Motor neuron (in vitro differentiated cells): ENCODE measurements at regions not wholly inside any gene's neighbourhood (a gene's known extent, or its start where the extent isn't known, plus 50 kb on each side); places are given as distances from the start of the nearest gene placed in this dataset.
"Not testable (repeated sequence)": the region's sequence is repeated elsewhere in the genome, so short reads cannot be mapped to it uniquely, and the experiment has no call there.

ENCODE experiments used
- ATAC-seq, 8 experiments: fragments of 200-7000 bp; cut with Tn5 transposase; replicated peaks in 6 of 8; 2 replicates each; pipeline ENCODE4 v1.8.0; 2021; ENCODE audit warnings: mild to moderate bottlenecking in 8 of 8, moderate library complexity in 8 of 8
- H3K27ac ChIP-seq, 2 donors: fragments of 250-450 bp; sonication (Bioruptor Pico); 2 replicates each; pipeline ENCODE4 v1.9.0; 2021; ENCODE audit warnings: antibody characterized with exemption in 2 of 2, mild to moderate bottlenecking in 2 of 2, moderate library complexity in 1 of 2
- H3K4me1 ChIP-seq, 2 donors: fragments of 250-450 bp; sonication (Bioruptor Pico); replicated peaks in 1 of 2; 2 replicates each; pipeline ENCODE4 v1.6.1; 2021; ENCODE audit warnings: antibody characterized with exemption in 2 of 2, mild to moderate bottlenecking in 2 of 2, moderate library complexity in 1 of 2
- H3K4me3 ChIP-seq, 5 donors: fragments of 250-450 bp; sonication (Bioruptor Pico); 2 replicates each; pipeline ENCODE4 v1.9.0; 2021; ENCODE audit warnings: antibody characterized with exemption in 5 of 5, mild to moderate bottlenecking in 5 of 5, moderate library complexity in 4 of 5
- WGBS, 10 experiments: fragments of 450-650 bp; shearing (Covaris generic); methylation state at CpG; one replicate each; pipeline ENCODE4 v1.0.0; 2022; 5-methylcytosine and 5-hydroxymethylcytosine counted together
- in situ Hi-C, 9 experiments: fragments of 400-800 bp; cut with MboI; loops; one replicate each; pipeline ENCODE4 v1.15.0; 2021; ENCODE audit warnings: low sequenced_read_pairs in 9 of 9, low pct_unique_long_range_greater_than_20kb in 2 of 9; ENCODE audit not compliant: unreplicated experiment in 9 of 9

GRCh38 chr4:183012879-183013729, 86.0 kb upstream of the WWC2 start:
- peak in 1 of 8 experiments; percentile 74 for ATAC-seq
- 0 to 100% (median 60%) methylated on average over 1 to 5 of the region's 18 CpGs; no CpG with 5 or more reads in 1 of the 10 experiments for WGBS, 10 experiments
- in situ Hi-C loops = no loop called here
- Histone ChIP-seq H3K4me3 (no peak overlapping the region), H3K4me1 (no peaks in the 10 kb centered on the region), H3K27ac (no peak overlapping the region)

GRCh38 chr4:183011213-183011907, 87.7 kb upstream of the WWC2 start:
- ATAC-seq = peak in 1 of 8 experiments; percentile 39
- Histone ChIP-seq H3K4me3 (no peak overlapping the region), H3K4me1 (no peaks in the 10 kb centered on the region), H3K27ac (no peak overlapping the region)
- in situ Hi-C loops = no loop called here
- 7 to 100% (median 54%) methylated on average over 1 to 7 of the region's 8 CpGs; no CpG with 5 or more reads in 1 of the 10 experiments for WGBS, 10 experiments

- ATAC-seq = no peak
- no peak overlapping the region for H3K27ac ChIP-seq
- WGBS, 10 experiments = 27 to 100% (median 41%) methylated on average over 1 to 9 of the region's 9 CpGs; no CpG with 5 or more reads in 2 of the 10 experiments
- no peaks in the 10 kb centered on the region for H3K4me1 ChIP-seq
- no peak overlapping the region for H3K4me3 ChIP-seq
- in situ Hi-C loops = no loop called here
Observed at GRCh38 chr4:183008492-183008891, 90.6 kb upstream of the WWC2 start.

GRCh38 chr4:183004370-183004769, 87.2 kb upstream of the DCTD start:
- in situ Hi-C loops, H3K4me1 ChIP-seq, H3K27ac ChIP-seq, H3K4me3 ChIP-seq, ATAC-seq: not testable (repeated sequence)

GRCh38 chr4:182994171-182994570, 77.0 kb upstream of the DCTD start:
- in situ Hi-C loops = no loop called here
- no peak overlapping the region for H3K4me3 ChIP-seq
- 12 to 100% (median 81%) methylated on average over 1 of the region's 1 CpG for WGBS, 10 experiments
- H3K27ac ChIP-seq = no peak overlapping the region
- no peaks in the 10 kb centered on the region for H3K4me1 ChIP-seq
- no peak for ATAC-seq

- 0 to 100% (median 95%) methylated on average over 1 to 5 of the region's 8 CpGs; no CpG with 5 or more reads in 2 of the 10 experiments for WGBS, 10 experiments
- in situ Hi-C loops = no loop called here
Observed at GRCh38 chr4:182978152-182978827, 61.1 kb upstream of the DCTD start.

GRCh38 chr4:182975806-182976205, 58.6 kb upstream of the DCTD start:
- no peak overlapping the region for H3K27ac ChIP-seq
- in situ Hi-C loops = no loop called here
- 0 to 93% (median 83%) methylated on average over 3 of the region's 3 CpGs for WGBS, 10 experiments
- H3K4me1 ChIP-seq = no peaks in the 10 kb centered on the region
- H3K4me3 ChIP-seq = no peak overlapping the region
- ATAC-seq = peak in 3 of 8 experiments; percentile 32 to 100 (median 98)

More at GRCh38 chr4:182978152-182978827, 61.1 kb upstream of the DCTD start:
- no peak overlapping the region for H3K4me3 ChIP-seq
- no peak overlapping the region for H3K27ac ChIP-seq
- no peaks in the 10 kb centered on the region for H3K4me1 ChIP-seq
- peak in 2 of 8 experiments; percentile 23 to 47 for ATAC-seq

- ATAC-seq = no peak
- 80 to 100% (median 92%) methylated on average over 3 to 11 of the region's 11 CpGs; no CpG with 5 or more reads in 1 of the 10 experiments for WGBS, 10 experiments
- in situ Hi-C loops = no loop called here
Observed at GRCh38 chr4:182973941-182974340, 56.8 kb upstream of the DCTD start.

GRCh38 chr4:182973511-182973911, 56.3 kb upstream of the DCTD start:
- in situ Hi-C loops = no loop called here
- no peaks in the 10 kb centered on the region for H3K4me1 ChIP-seq
- no peak overlapping the region for H3K4me3 ChIP-seq
- WGBS, 10 experiments = 51 to 100% (median 91%) methylated on average over 1 to 3 of the region's 3 CpGs
- no peak for ATAC-seq
- no peak overlapping the region for H3K27ac ChIP-seq

More at GRCh38 chr4:182973941-182974340, 56.8 kb upstream of the DCTD start:
- Histone ChIP-seq H3K4me1 (no peaks in the 10 kb centered on the region), H3K4me3 (no peak overlapping the region), H3K27ac (no peak overlapping the region)

GRCh38 chr4:182971702-182972101, 54.5 kb upstream of the DCTD start:
- 33 to 100% (median 83%) methylated on average over 1 to 3 of the region's 3 CpGs; no CpG with 5 or more reads in 1 of the 10 experiments for WGBS, 10 experiments
- in situ Hi-C loops = no loop called here
- no peak for ATAC-seq
- H3K4me1 ChIP-seq = no peaks in the 10 kb centered on the region
- no peak overlapping the region for H3K27ac ChIP-seq
- no peak overlapping the region for H3K4me3 ChIP-seq

- in situ Hi-C loops = no loop called here
- WGBS, 10 experiments = 70 to 100% (median 85%) methylated on average over 2 to 8 of the region's 9 CpGs
- H3K4me1 ChIP-seq = no peaks in the 10 kb centered on the region
- ATAC-seq = no peak
- no peak overlapping the region for H3K4me3 ChIP-seq
- no peak overlapping the region for H3K27ac ChIP-seq
Observed at GRCh38 chr4:182969651-182970279, 52.6 kb upstream of the DCTD start.

- 61 to 93% (median 79%) methylated on average over 1 to 11 of the region's 11 CpGs for WGBS, 10 experiments
- in situ Hi-C loops = no loop called here
Observed at GRCh38 chr4:182968917-182969650, 51.9 kb upstream of the DCTD start.

More at GRCh38 chr4:182968917-182969650, 51.9 kb upstream of the DCTD start:
- no peak for ATAC-seq
- no peak overlapping the region for H3K4me3 ChIP-seq
- no peak overlapping the region for H3K27ac ChIP-seq
- H3K4me1 ChIP-seq = no peaks in the 10 kb centered on the region
